Cardiac fibroblast (primary cell): ENCODE measurements at regions not wholly inside any gene's neighbourhood (a gene's known extent, or its start where the extent isn't known, plus 50 kb on each side); places are given as distances from the start of the nearest gene placed in this dataset.
"Not testable (repeated sequence)": the region's sequence is repeated elsewhere in the genome, so short reads cannot be mapped to it uniquely, and the experiment has no call there.

Experiments used
- DNase-seq, 2 donors: peaks; one replicate each; pipeline versions ENCODE4 v3.0.0 to v3.0.0-alpha.2; 2010; ENCODE audit warnings: low read depth in 2 of 2
- H3K4me3 ChIP-seq, 2 donors: replicated peaks in 1 of 2; 1 replicate in 1 of 2; 2 replicates in 1 of 2; pipeline ENCODE4 v1.5.1; 2011; ENCODE audit warnings: low read depth in 2 of 2, low read length in 2 of 2, mild to moderate bottlenecking in 2 of 2, moderate library complexity in 1 of 2
- TF ChIP-seq, protein P1 (sequence below): IDR thresholded peaks from one replicate; pipeline ENCODE4 v1.5.1; 2011; ENCODE audit warnings: low read depth, mild to moderate bottlenecking, low read length, inconsistent platforms

DNA sequence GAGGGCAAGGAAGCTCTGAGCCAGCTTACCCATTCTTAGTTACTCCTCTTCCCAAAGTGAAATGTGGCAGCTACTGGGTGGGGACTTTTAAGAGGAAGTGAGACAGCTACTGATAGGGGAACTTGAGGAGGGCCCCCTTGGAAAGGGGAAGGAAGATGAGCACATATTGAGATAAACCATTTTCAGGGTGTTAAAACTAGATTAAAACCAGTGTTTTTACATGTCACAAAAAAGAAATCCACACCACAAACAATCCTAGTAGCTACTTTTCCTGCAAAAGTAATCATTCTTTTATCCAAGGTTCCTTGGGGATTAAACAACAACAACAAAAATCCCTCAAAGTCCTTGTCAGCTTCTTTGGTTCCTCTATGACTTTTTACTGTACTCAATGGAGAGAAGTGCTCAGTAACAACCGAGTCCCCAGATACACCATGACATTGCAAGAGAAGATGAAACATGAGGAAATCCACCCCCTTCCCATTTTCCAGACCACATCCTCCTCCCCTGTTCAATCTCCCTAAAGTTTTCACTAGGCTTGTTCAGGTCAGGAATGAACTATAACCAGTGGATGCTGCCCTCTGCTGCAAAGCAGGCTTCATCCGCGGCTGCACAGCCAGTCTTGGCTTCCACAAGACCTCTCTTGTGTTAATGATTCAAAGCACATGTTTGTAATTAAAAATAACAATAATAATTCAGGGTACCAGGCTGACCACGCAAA, 113.5 kb upstream of the TMEM164 start:
- peak; percentile 32 to 49 for DNase-seq

DNA sequence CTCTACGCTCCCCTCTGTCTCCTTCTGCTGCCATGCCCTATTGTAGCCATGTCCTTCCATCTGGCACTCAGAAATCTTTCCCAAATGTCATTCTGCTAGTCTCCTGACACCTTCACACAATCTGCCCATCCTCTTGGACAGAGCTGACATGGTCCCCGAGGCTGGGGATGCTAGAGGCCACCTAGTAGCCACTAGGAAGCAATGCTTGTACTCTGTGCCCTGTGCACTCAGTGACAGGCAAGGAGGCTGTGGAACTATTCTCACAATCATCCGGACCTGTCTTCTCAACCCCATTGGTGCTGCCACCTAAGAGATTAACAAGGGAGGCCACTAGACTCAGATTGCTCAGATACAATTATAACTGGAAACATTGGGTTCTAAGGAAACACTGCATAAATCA, 112.6 kb upstream of the TMEM164 start:
- TF ChIP-seq, protein P1, sequence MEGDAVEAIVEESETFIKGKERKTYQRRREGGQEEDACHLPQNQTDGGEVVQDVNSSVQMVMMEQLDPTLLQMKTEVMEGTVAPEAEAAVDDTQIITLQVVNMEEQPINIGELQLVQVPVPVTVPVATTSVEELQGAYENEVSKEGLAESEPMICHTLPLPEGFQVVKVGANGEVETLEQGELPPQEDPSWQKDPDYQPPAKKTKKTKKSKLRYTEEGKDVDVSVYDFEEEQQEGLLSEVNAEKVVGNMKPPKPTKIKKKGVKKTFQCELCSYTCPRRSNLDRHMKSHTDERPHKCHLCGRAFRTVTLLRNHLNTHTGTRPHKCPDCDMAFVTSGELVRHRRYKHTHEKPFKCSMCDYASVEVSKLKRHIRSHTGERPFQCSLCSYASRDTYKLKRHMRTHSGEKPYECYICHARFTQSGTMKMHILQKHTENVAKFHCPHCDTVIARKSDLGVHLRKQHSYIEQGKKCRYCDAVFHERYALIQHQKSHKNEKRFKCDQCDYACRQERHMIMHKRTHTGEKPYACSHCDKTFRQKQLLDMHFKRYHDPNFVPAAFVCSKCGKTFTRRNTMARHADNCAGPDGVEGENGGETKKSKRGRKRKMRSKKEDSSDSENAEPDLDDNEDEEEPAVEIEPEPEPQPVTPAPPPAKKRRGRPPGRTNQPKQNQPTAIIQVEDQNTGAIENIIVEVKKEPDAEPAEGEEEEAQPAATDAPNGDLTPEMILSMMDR: no peak
- no peak overlapping the region for H3K4me3 ChIP-seq

More for the DNA sequence above, 113.5 kb upstream of the TMEM164 start:
- H3K4me3 ChIP-seq: no peak overlapping the region
- TF ChIP-seq, protein P1: peak; percentile 36

DNA sequence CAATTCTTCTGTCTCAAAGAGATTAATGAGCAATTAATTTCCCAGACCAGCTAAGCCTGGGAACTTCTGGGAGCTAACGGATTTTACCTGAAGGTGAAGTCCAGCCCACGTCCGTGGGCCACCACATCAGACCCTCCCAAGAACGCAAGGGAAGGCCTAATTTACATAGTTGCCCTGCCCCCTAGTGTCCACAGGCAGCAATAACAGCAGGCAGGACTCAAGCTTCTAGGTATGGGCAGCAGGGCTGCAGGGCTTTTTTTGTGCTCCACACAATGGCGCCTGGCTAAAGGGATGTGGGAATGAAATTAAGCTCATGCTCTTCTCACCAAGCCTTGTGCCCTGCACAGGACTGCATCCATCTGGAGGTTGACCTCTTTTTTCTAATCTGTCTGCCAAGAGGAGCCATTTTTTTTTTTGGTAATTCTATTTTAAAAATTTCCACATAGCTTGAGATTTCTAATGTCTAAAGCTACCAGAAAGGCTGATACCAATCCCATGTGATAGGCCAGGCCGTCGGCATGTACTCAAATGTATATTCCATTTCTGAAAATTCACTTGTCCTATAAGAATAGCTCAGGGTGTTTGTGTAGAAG, 111.9 kb upstream of the TMEM164 start:
- no peak overlapping the region for H3K4me3 ChIP-seq
- peak; percentile 69 to 74 for DNase-seq
- TF ChIP-seq, protein P1: peak; percentile 79

More for the DNA sequence above, 112.6 kb upstream of the TMEM164 start:
- no peak for DNase-seq

DNA sequence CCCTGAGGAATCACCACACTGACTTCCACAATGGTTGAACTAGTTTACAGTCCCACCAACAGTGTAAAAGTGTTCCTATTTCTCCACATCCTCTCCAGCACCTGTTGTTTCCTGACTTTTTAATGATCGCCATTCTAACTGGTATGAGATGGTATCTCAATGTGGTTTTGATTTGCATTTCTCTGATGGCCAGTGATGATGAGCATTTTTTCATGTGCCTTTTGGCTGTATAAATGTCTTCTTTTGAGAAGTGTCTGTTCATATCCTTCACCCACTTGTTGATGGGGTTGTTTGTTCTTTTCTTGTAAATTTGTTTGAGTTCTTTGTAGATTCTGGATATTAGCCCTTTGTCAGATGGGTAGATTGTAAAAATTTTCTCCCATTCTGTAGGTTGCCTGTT, 106.9 kb upstream of the TMEM164 start:
- DNase-seq, H3K4me3 ChIP-seq: not testable (repeated sequence)

DNA sequence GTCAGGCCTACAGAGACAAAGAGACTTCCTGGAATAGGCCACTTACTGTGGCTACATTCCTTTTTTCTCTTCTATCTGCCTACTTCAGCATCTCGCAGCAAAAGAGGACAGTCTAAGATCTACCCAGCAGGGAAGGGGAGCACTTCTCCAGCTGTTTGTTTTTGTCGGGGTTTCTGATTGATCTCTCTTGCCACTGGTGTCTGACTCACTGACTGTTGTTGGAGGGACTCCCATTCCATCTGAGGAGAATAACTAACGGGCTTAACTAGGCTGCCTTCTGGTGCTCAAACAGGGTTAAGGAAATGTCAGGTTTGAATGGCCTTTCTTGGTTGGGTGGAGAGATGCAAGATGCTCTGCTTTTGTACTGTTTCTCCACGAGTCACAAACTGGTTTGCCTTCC, 100.2 kb upstream of the TMEM164 start:
- TF ChIP-seq, protein P1: no peak
- H3K4me3 ChIP-seq: no peak overlapping the region
- peak; percentile 38 to 48 for DNase-seq

DNA sequence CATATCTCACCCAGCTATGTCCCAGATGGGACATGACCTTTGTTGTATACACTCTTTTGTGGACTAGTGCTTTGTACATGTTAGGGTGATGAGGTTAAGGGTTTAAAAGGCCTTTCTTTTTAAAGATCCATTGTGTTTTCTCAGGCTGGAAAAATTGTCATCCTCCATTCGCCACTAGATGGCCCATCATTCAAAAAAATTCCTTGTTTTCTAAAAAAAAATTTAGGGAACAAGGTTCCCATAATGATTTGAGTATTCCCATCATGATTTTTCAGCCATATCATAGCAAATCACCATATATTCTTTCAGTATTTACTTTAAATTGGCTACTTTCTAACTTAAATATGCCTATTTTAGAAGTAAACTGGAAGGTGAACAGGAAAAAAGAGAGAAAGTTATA, 91.9 kb upstream of the TMEM164 start:
- TF ChIP-seq, protein P1: peak; percentile 51
- H3K4me3 ChIP-seq: no peak overlapping the region
- DNase-seq: peak; percentile 24 to 40

DNA sequence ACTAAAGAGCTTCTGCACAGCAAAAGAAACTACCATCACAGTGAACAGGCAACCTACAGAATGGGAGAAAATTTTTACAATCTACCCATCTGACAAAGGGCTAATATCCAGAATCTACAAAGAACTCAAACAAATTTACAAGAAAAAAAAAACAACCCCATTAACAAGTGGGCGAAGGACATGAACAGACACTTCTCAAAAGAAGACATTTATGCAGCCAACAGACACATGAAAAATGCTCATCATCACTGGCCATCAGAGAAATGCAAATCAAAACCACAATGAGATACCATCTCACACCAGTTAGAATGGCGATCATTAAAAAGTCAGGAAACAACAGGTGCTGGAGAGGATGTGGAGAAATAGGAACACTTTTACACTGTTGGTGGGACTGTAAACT, 89.9 kb upstream of the TMEM164 start:
- not testable (repeated sequence) for DNase-seq, H3K4me3 ChIP-seq
